ENCODE measurements at regions not wholly inside any gene's neighbourhood (a gene's known extent, or its start where the extent isn't known, plus 50 kb on each side); places are given as distances from the start of the nearest gene placed in this dataset.

DNA sequence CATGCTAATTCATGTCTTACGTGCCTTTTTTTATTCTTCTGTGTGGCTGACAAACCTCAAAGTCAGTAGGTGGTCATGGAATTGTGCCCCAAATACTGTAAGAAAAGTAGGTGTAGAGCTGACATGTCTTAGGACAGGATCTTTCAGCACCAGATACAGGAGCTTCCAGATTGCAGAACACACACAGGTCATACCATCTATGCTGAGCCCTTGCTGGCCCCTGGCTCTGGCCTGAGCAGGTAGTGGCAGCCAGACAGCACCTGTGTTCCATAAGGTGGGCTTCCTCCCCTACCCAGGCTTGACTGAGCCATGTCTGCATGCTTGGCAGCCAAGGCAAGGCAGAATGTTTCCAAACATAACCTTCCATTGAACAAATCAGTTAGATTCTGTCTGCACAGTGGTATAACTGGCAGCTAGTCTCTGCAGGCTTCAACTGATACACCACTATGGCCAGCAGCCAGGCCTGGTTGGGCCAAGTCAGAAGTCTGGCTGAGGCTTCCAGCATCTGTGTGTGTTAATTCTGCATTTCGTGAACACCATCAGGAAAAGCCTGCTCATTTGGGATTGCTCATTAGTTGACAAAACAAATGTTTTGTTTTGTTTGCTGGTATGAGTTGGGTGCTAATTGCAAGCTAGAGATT lies 366.5 kb downstream of the FOXA2 start:
- TF ChIP-seq, protein P1, sequence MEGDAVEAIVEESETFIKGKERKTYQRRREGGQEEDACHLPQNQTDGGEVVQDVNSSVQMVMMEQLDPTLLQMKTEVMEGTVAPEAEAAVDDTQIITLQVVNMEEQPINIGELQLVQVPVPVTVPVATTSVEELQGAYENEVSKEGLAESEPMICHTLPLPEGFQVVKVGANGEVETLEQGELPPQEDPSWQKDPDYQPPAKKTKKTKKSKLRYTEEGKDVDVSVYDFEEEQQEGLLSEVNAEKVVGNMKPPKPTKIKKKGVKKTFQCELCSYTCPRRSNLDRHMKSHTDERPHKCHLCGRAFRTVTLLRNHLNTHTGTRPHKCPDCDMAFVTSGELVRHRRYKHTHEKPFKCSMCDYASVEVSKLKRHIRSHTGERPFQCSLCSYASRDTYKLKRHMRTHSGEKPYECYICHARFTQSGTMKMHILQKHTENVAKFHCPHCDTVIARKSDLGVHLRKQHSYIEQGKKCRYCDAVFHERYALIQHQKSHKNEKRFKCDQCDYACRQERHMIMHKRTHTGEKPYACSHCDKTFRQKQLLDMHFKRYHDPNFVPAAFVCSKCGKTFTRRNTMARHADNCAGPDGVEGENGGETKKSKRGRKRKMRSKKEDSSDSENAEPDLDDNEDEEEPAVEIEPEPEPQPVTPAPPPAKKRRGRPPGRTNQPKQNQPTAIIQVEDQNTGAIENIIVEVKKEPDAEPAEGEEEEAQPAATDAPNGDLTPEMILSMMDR (IDR thresholded peaks at IDR 0.05), result no peak
- TF ChIP-seq POLR2A (IDR thresholded peaks at IDR 0.05), result no peak
